GM10266 (cell line): ENCODE measurements at regions not wholly inside any gene's neighbourhood (a gene's known extent, or its start where the extent isn't known, plus 50 kb on each side); places are given as distances from the start of the nearest gene placed in this dataset.
"Not testable (repeated sequence)": the region's sequence is repeated elsewhere in the genome, so short reads cannot be mapped to it uniquely, and the experiment has no call there.

ENCODE experiments used
- DNase-seq: peaks from one replicate; pipeline ENCODE4 v3.0.0; 2012; ENCODE audit errors: extremely low spot score
- CTCF ChIP-seq: IDR thresholded peaks from 2 replicates; pipeline ENCODE4 v1.5.1; 2012; ENCODE audit warnings: mild to moderate bottlenecking, low read depth; ENCODE audit not compliant: control insufficient read depth, insufficient read depth; ENCODE audit errors: missing control alignments

GRCh38 chr13:80524447-80525215, 183.7 kb upstream of the SPRY2 start:
- TF ChIP-seq CTCF, result no peak
- no peak for DNase-seq

DNA sequence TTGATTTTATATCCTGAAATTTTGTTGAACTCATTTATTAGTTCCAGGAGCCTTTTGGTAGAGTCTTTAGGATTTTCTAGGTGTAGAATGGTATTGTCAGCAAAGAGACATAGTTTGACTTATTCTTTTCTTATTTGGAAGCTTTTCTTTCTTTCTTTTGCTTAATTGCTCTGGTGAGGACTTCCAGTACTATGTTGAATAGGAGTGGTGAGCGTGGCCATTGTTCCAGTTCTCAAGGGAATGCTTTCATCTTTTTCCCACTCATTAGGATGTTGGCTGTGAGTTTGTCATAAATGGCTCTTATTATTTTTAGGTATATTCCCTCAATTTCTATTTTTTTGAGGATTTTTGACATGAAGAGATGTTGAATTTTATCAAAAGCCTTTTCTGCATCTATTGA, 182.2 kb upstream of the SPRY2 start:
- TF ChIP-seq CTCF, result no peak
- DNase-seq, result no peak

GRCh38 chr13:80522463-80522862, 181.5 kb upstream of the SPRY2 start:
- DNase-seq, result not testable (repeated sequence)

GRCh38 chr13:80516818-80517348, 176.0 kb upstream of the SPRY2 start:
- TF ChIP-seq CTCF, result no peak
- DNase-seq, result no peak

DNA sequence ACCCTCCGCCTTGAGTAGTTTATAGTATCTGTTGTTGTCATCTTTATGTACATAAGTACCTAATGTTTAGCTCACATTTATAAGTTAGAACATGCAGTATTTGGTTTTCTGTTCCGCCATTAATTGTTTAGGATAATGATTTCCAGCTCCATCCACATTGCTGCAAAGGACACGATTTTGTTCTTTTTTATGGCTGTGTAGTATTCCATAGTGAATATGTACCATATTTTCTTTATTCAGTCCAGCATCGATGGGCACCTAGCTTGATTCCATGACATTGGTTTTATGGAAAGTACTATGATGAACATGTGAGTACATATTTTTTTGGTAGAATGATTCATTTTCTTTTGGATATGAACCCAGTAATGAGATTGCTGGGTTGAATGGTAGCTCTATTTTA, 174.4 kb upstream of the SPRY2 start:
- no peak for TF ChIP-seq CTCF
- DNase-seq, result no peak

DNA sequence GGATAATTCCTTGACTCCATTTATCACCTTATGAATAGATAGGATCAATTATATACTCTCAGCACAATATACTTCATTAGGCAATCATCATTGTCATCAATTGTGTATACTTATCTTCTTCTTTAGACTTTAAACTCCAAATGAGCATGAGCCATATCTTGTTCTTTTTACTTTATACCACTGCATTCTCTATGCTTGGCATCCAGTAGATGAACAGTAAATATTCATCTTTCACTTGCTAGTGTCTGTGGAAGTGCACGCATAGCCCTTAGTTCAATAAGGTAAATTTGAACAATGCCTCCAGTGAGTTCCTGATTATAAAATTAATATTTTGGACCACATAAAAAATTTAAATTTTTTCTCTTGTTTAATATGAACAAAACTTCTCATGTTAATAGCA, 172.3 kb upstream of the SPRY2 start:
- no peak for TF ChIP-seq CTCF
- no peak for DNase-seq

DNA sequence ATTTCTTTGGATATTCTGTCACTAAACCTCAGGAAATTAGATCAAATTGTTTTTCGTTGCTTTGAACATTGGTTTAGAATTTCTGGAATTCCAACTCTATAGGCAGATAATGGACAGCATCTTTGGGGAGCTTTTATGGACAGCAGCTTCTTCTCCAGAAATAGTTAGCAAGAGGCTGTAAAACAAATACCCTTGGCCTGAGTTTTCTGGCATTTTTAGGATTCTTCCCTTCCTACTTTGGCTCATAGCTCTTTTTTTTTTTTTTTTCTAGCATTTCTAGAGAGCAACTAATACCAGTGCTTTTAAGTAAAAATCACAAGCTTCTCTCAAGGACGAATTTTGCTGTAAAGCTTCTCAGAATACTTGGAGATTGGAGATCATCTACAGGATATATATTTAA, 169.8 kb upstream of the SPRY2 start:
- TF ChIP-seq CTCF, result no peak

GRCh38 chr13:80509264-80509663, 168.3 kb upstream of the SPRY2 start:
- no peak for DNase-seq
- no peak for TF ChIP-seq CTCF

More for the DNA sequence above, 169.8 kb upstream of the SPRY2 start:
- DNase-seq, result no peak
